Effector memory CD4-positive, alpha-beta T cell (primary cell): ENCODE measurements at regions not wholly inside any gene's neighbourhood (a gene's known extent, or its start where the extent isn't known, plus 50 kb on each side); places are given as distances from the start of the nearest gene placed in this dataset.

Experiments
- DNase-seq, 3 donors: peaks; one replicate each; pipeline ENCODE4 v3.0.0-alpha.2; 2020
- H3K27ac ChIP-seq: 2 replicates; pipeline ENCODE4 v1.7.0; 2013; ENCODE audit warnings: mild to moderate bottlenecking, low read length, moderate library complexity; ENCODE audit not compliant: insufficient read depth, poor library complexity, severe bottlenecking
- H3K27me3 ChIP-seq: replicated peaks from 2 replicates; pipeline ENCODE4 v1.7.0; 2013; ENCODE audit warnings: mild to moderate bottlenecking, low read length; ENCODE audit not compliant: insufficient read depth, control insufficient read depth, poor library complexity, severe bottlenecking
- H3K36me3 ChIP-seq: 2 replicates; pipeline ENCODE4 v1.7.0; 2013; ENCODE audit warnings: mild to moderate bottlenecking, low read length, moderate library complexity; ENCODE audit not compliant: control insufficient read depth, insufficient read depth
- H3K4me1 ChIP-seq: 2 replicates; pipeline ENCODE4 v1.7.0; 2013; ENCODE audit warnings: low read length, mild to moderate bottlenecking; ENCODE audit not compliant: control insufficient read depth, insufficient read depth, poor library complexity, severe bottlenecking
- H3K4me3 ChIP-seq: 2 replicates; pipeline ENCODE4 v1.7.0; 2013; ENCODE audit warnings: low read length, low read depth, mild to moderate bottlenecking; ENCODE audit not compliant: insufficient read depth, poor library complexity, severe bottlenecking
- H3K9me3 ChIP-seq: 2 replicates; pipeline ENCODE4 v1.7.0; 2013; ENCODE audit warnings: mild to moderate bottlenecking, low read length, moderate library complexity; ENCODE audit not compliant: control insufficient read depth

DNA sequence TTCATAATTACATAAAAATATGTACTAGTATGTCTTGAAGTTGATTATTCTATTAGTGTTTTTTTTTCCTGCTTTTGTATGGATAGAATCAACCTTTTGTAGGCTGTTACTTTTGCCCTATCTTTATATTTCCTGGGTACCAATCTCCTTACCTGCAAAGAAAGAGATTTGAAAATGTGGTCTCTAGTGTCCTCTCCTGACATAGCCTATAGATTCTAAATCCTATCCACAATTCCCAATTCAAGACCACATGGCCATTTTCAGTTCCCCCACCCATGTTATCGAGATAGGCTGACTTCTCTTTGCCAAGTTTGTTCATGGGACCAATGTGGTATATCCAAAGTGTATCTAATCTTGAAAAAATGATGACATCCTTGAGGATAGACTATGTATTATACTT is 269.4 kb upstream of the SEMA3D start:
- Histone ChIP-seq H3K9me3 (no peaks in the 10 kb centered on the region), H3K4me3 (no peak overlapping the region), H3K27me3 (no peaks in the 10 kb centered on the region), H3K36me3 (no peaks in the 10 kb centered on the region), H3K4me1 (no peaks in the 10 kb centered on the region), H3K27ac (no peak overlapping the region)
- DNase-seq = no peak

- Histone ChIP-seq H3K27me3 (no peaks in the 10 kb centered on the region), H3K4me1 (no peaks in the 10 kb centered on the region), H3K27ac (no peak overlapping the region), H3K4me3 (no peak overlapping the region), H3K36me3 (no peaks in the 10 kb centered on the region), H3K9me3 (no peaks in the 10 kb centered on the region)
- no peak for DNase-seq
Observed at GRCh38 chr7:85454904-85455303, 268.0 kb upstream of the SEMA3D start.

DNA sequence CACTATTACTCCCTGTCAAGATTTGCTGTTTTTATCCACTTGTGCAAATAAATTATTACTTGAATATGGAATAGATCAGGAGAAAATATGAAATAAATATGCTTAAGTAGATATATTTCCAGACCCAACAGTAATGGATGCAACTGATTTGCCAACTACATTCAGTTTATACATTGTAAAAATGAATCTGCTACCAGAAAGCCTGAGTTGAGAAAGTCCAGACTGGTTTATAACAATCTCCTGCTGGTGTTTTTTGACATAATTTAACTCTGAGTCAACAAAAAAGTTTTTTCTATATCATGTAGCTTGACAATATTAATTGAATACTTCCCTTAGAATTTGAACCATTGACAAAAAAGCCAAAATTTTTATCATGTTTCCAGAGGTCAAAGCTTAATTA is 265.8 kb upstream of the SEMA3D start:
- Histone ChIP-seq H3K27ac (no peak overlapping the region), H3K27me3 (no peaks in the 10 kb centered on the region), H3K9me3 (no peaks in the 10 kb centered on the region), H3K36me3 (no peaks in the 10 kb centered on the region), H3K4me3 (no peak overlapping the region), H3K4me1 (no peaks in the 10 kb centered on the region)
- no peak for DNase-seq

GRCh38 chr7:85449478-85449877 is 262.6 kb upstream of the SEMA3D start:
- Histone ChIP-seq H3K27me3 (no peaks in the 10 kb centered on the region), H3K36me3 (no peaks in the 10 kb centered on the region), H3K4me3 (no peak overlapping the region), H3K9me3 (no peaks in the 10 kb centered on the region), H3K4me1 (no peaks in the 10 kb centered on the region), H3K27ac (no peak overlapping the region)
- DNase-seq = no peak

- Histone ChIP-seq H3K4me1 (no peaks in the 10 kb centered on the region), H3K27me3 (no peaks in the 10 kb centered on the region), H3K9me3 (no peaks in the 10 kb centered on the region), H3K27ac (no peak overlapping the region), H3K4me3 (no peak overlapping the region), H3K36me3 (no peaks in the 10 kb centered on the region)
- DNase-seq = no peak
Observed at GRCh38 chr7:85447004-85447403, 260.1 kb upstream of the SEMA3D start.

DNA sequence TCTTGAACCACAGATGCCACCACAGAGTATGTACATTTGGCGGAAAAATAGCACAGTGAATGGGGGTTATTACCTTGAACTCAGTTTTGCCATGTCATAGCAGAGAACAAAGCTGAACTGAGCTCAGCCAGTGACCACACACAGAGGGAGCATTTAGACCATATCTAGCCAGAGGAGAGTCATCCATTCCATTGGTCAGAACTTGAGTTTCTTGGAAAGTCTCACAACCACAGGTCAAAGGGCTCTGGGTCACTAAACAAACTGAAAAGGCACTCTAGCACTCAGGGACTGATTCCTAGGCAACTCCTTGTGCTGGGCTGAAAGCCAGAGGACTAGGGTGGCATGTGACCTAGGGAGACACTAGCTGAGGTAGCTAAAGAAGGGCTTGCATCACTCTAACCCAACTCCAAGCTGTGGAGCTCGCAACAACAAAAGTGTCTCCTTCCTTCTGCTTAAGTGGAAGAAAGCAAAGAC is 239.7 kb upstream of the SEMA3D start:
- Histone ChIP-seq H3K4me1 (no peaks in the 10 kb centered on the region), H3K9me3 (peaks cover 5% of the 10 kb centered on the region), H3K4me3 (no peak overlapping the region), H3K27ac (no peak overlapping the region), H3K36me3 (no peaks in the 10 kb centered on the region), H3K27me3 (no peaks in the 10 kb centered on the region)
- no peak for DNase-seq

GRCh38 chr7:85424298-85424697 is 237.4 kb upstream of the SEMA3D start:
- Histone ChIP-seq H3K27me3 (no peaks in the 10 kb centered on the region), H3K4me1 (no peaks in the 10 kb centered on the region), H3K36me3 (no peaks in the 10 kb centered on the region), H3K4me3 (no peak overlapping the region), H3K27ac (no peak overlapping the region), H3K9me3 (peaks cover 5% of the 10 kb centered on the region)
- no peak for DNase-seq

- H3K27ac ChIP-seq = no peak overlapping the region
- no peaks in the 10 kb centered on the region for H3K36me3 ChIP-seq
- H3K9me3 ChIP-seq = peaks cover 5% of the 10 kb centered on the region
- no peak overlapping the region for H3K4me3 ChIP-seq
- DNase-seq = no peak
- no peaks in the 10 kb centered on the region for H3K27me3 ChIP-seq
- no peaks in the 10 kb centered on the region for H3K4me1 ChIP-seq
Observed at GRCh38 chr7:85423209-85423895, 236.5 kb upstream of the SEMA3D start.

GRCh38 chr7:85415743-85416142 is 228.9 kb upstream of the SEMA3D start:
- no peak for DNase-seq
- Histone ChIP-seq H3K4me1 (no peaks in the 10 kb centered on the region), H3K4me3 (no peak overlapping the region), H3K36me3 (no peaks in the 10 kb centered on the region), H3K9me3 (no peaks in the 10 kb centered on the region), H3K27ac (no peak overlapping the region), H3K27me3 (no peaks in the 10 kb centered on the region)

GRCh38 chr7:85413718-85414117 is 226.9 kb upstream of the SEMA3D start:
- no peak for DNase-seq
- Histone ChIP-seq H3K27me3 (no peaks in the 10 kb centered on the region), H3K36me3 (no peaks in the 10 kb centered on the region), H3K4me1 (no peaks in the 10 kb centered on the region), H3K9me3 (no peaks in the 10 kb centered on the region), H3K4me3 (no peak overlapping the region), H3K27ac (no peak overlapping the region)
